Astrocyte of the spinal cord (primary cell): ENCODE measurements at regions not wholly inside any gene's neighbourhood (a gene's known extent, or its start where the extent isn't known, plus 50 kb on each side); places are given as distances from the start of the nearest gene placed in this dataset.

Experiments
- DNase-seq: peaks from one replicate; pipeline ENCODE4 v3.0.0; 2011; ENCODE audit warnings: low read depth, low spot score
- H3K4me3 ChIP-seq: 2 replicates; pipeline ENCODE4 v1.5.1; 2011; ENCODE audit warnings: low read depth, mild to moderate bottlenecking, low read length, moderate library complexity
- CTCF ChIP-seq: IDR thresholded peaks from 2 replicates; pipeline ENCODE4 v1.5.1; 2012; ENCODE audit warnings: low read depth, mild to moderate bottlenecking, low read length, inconsistent platforms
- in situ Hi-C: cut with HindIII; loops from 2 replicates; pipeline ENCODE4 v1.10.0; 2017; ENCODE audit warnings: low sequenced_read_pairs

- in situ Hi-C loops: no loop called here
- no peak for TF ChIP-seq CTCF
- no peak overlapping the region for H3K4me3 ChIP-seq
- DNase-seq: no peak
These were observed 1228.3 kb upstream of the PCDH20 start for GRCh38 chr13:62643799-62644524.

GRCh38 chr13:62643007-62643483 lies 1227.4 kb upstream of the PCDH20 start:
- DNase-seq: peak; percentile 57
- TF ChIP-seq CTCF: no peak
- H3K4me3 ChIP-seq: no peak overlapping the region
- in situ Hi-C loops: no loop called here

GRCh38 chr13:62635161-62635560 lies 1219.5 kb upstream of the PCDH20 start:
- in situ Hi-C loops: no loop called here
- TF ChIP-seq CTCF: no peak
- H3K4me3 ChIP-seq: no peak overlapping the region
- DNase-seq: no peak

GRCh38 chr13:62633448-62633847 lies 1217.8 kb upstream of the PCDH20 start:
- in situ Hi-C loops: no loop called here
- no peak overlapping the region for H3K4me3 ChIP-seq
- no peak for TF ChIP-seq CTCF
- no peak for DNase-seq

- TF ChIP-seq CTCF: no peak
- H3K4me3 ChIP-seq: no peak overlapping the region
- DNase-seq: no peak
- in situ Hi-C loops: no loop called here
These were observed 1216.0 kb upstream of the PCDH20 start for GRCh38 chr13:62631619-62632018.

GRCh38 chr13:62631124-62631523 lies 1215.5 kb upstream of the PCDH20 start:
- DNase-seq: no peak
- no peak overlapping the region for H3K4me3 ChIP-seq
- no peak for TF ChIP-seq CTCF
- in situ Hi-C loops: no loop called here
